Osteoblast (primary cell): ENCODE measurements at regions not wholly inside any gene's neighbourhood (a gene's known extent, or its start where the extent isn't known, plus 50 kb on each side); places are given as distances from the start of the nearest gene placed in this dataset.

ENCODE experiments used
- DNase-seq: peaks from one replicate; pipeline ENCODE4 v3.0.0; 2011; ENCODE audit warnings: low spot score, mixed read lengths; ENCODE audit not compliant: insufficient read length; ENCODE audit errors: missing footprints
- H2AFZ ChIP-seq: 2 replicates; pipeline ENCODE4 v1.6.0; 2011; ENCODE audit warnings: mild to moderate bottlenecking, low read length
- H3K27ac ChIP-seq: 2 replicates; pipeline ENCODE4 v1.5.1; 2011; ENCODE audit warnings: mild to moderate bottlenecking, low read depth, low read length, moderate library complexity
- H3K27me3 ChIP-seq: 2 replicates; pipeline ENCODE4 v1.6.0; 2012; ENCODE audit warnings: mild to moderate bottlenecking, control low read depth, inconsistent platforms, low read length, moderate library complexity; ENCODE audit not compliant: insufficient read depth
- H3K36me3 ChIP-seq: 2 replicates; pipeline ENCODE4 v1.5.1; 2011; ENCODE audit warnings: mild to moderate bottlenecking, low read length, control low read depth, moderate library complexity; ENCODE audit not compliant: insufficient read depth
- H3K4me1 ChIP-seq: 2 replicates; pipeline ENCODE4 v1.5.1; 2011; ENCODE audit warnings: mild to moderate bottlenecking, low read length, control low read depth, moderate library complexity; ENCODE audit not compliant: insufficient read depth
- H3K4me2 ChIP-seq: 2 replicates; pipeline ENCODE4 v1.6.0; 2011; ENCODE audit warnings: mild to moderate bottlenecking, low read length; ENCODE audit not compliant: insufficient read depth
- H3K4me3 ChIP-seq: fragments of 200-600 bp; sonication (generic); 3 replicates; pipeline ENCODE4 v1.5.1; 2012; ENCODE audit warnings: mild to moderate bottlenecking, low read length, inconsistent platforms; ENCODE audit not compliant: insufficient read depth
- H3K79me2 ChIP-seq: 2 replicates; pipeline ENCODE4 v1.6.0; 2012; ENCODE audit warnings: mild to moderate bottlenecking, low read length, control low read depth, inconsistent platforms; ENCODE audit not compliant: insufficient read depth
- H3K9me3 ChIP-seq: 2 replicates; pipeline ENCODE4 v1.5.1; 2011; ENCODE audit warnings: low read depth, low read length, control low read depth
- H4K20me1 ChIP-seq: 2 replicates; pipeline ENCODE4 v1.6.0; 2012; ENCODE audit warnings: mild to moderate bottlenecking, low read length, control low read depth; ENCODE audit not compliant: insufficient read depth
- TF ChIP-seq, protein P1 (sequence below): IDR thresholded peaks from 2 replicates; pipeline ENCODE4 v1.5.1; 2011; ENCODE audit warnings: mild to moderate bottlenecking, low read depth, low read length, moderate library complexity; ENCODE audit errors: extremely low read depth

DNA sequence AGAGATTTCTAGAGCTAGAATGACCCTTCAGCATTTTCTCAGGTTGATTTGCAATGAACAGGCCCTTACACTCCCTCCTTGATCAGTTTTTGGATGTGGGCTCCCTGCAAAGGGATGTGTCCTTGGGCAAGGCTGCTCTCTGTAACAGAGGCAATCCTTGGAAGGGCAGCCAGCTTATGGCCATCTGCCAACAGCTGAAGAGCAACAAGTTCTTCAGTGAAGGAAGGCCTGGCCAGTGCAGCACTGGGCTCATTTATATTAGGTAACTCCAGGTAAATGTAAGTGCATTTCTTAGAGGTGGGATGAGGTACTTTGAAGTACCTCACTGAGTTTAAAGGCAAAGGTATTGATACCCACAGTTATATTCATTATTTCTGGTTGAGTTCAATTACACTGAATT is 114.3 kb upstream of the KCNJ16 start:
- DNase-seq: no peak
- H2AFZ ChIP-seq: no peak overlapping the region
- no peak overlapping the region for H3K27ac ChIP-seq
- H3K4me1 ChIP-seq: no peaks in the 10 kb centered on the region
- TF ChIP-seq, protein P1, sequence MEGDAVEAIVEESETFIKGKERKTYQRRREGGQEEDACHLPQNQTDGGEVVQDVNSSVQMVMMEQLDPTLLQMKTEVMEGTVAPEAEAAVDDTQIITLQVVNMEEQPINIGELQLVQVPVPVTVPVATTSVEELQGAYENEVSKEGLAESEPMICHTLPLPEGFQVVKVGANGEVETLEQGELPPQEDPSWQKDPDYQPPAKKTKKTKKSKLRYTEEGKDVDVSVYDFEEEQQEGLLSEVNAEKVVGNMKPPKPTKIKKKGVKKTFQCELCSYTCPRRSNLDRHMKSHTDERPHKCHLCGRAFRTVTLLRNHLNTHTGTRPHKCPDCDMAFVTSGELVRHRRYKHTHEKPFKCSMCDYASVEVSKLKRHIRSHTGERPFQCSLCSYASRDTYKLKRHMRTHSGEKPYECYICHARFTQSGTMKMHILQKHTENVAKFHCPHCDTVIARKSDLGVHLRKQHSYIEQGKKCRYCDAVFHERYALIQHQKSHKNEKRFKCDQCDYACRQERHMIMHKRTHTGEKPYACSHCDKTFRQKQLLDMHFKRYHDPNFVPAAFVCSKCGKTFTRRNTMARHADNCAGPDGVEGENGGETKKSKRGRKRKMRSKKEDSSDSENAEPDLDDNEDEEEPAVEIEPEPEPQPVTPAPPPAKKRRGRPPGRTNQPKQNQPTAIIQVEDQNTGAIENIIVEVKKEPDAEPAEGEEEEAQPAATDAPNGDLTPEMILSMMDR: no peak
- no peak overlapping the region for H3K4me2 ChIP-seq
- H3K4me3 ChIP-seq: no peak overlapping the region
- H4K20me1 ChIP-seq: no peaks in the 10 kb centered on the region
- H3K27me3 ChIP-seq: peaks cover 18% of the 10 kb centered on the region
- H3K36me3 ChIP-seq: no peaks in the 10 kb centered on the region
- no peaks in the 10 kb centered on the region for H3K79me2 ChIP-seq
- peaks cover 5% of the 10 kb centered on the region for H3K9me3 ChIP-seq

DNA sequence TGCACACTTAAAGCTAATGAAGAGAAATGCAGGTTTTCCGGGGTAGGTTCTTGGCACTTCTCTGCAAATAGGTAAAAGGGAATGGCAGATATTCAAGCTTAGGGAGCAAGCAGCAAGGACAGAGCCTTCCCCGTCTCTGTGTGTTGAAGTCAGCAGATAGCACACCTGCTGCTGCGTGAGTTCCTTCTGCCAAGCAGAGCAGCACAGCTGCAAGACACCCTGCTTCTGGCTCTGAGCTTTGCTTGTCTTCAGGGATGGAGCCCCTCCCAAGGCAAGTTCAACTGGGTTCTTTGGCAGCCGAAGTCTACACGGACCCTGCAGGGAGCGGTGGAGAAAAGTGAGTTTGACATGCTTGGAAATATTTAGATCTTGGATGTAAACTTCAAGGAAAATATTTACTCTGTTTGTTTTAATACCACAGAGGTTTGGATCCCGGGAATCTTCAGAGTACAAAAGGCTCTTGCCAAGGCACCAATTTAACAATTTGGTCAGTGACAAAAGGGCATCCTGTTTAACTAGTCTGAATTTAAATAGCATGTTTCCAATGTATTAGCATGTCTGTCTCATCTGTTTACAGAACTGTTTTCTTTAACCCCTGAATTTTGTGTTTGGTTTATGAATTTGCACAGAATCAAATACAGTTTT is 113.4 kb upstream of the KCNJ16 start:
- no peak overlapping the region for H3K4me3 ChIP-seq
- peaks cover 18% of the 10 kb centered on the region for H3K27me3 ChIP-seq
- H3K27ac ChIP-seq: no peak overlapping the region
- no peak overlapping the region for H2AFZ ChIP-seq
- no peaks in the 10 kb centered on the region for H3K4me1 ChIP-seq
- TF ChIP-seq, protein P1: no peak
- H3K9me3 ChIP-seq: peaks cover 5% of the 10 kb centered on the region
- no peaks in the 10 kb centered on the region for H3K36me3 ChIP-seq
- H3K4me2 ChIP-seq: no peak overlapping the region
- DNase-seq: no peak
- no peaks in the 10 kb centered on the region for H4K20me1 ChIP-seq
- no peaks in the 10 kb centered on the region for H3K79me2 ChIP-seq

DNA sequence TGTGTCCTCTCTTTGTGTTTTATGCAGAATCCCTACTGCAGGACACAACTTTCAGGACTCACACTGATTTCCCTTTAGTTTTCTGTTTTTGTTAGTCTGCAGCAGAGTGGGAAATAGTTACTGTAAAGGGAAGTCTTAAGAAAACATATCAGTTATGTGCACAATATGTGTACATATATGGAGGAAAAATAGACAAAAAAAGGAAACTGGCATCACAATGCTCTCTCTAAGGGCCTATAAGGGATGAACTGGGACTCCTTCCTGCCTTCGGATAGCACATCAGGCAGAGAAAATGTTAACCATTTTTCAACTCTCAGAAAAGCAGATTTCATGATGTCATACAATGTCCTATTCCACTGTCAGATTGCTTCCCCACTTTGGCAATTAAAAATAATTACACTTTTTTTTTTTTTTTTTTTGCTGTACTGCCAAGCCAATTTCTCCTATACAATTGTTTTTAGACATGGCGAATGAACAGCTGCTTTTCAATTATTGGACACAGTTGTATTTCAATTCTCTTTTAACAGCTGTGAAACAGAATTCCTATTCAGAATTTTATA is 112.5 kb upstream of the KCNJ16 start:
- Histone ChIP-seq H3K27ac (no peak overlapping the region), H3K36me3 (no peaks in the 10 kb centered on the region), H3K9me3 (peaks cover 5% of the 10 kb centered on the region), H3K79me2 (no peaks in the 10 kb centered on the region), H4K20me1 (no peaks in the 10 kb centered on the region), H3K4me3 (no peak overlapping the region), H3K4me2 (no peak overlapping the region), H3K4me1 (no peaks in the 10 kb centered on the region), H3K27me3 (peaks cover 18% of the 10 kb centered on the region), H2AFZ (no peak overlapping the region)
- no peak for DNase-seq
- TF ChIP-seq, protein P1: no peak

DNA sequence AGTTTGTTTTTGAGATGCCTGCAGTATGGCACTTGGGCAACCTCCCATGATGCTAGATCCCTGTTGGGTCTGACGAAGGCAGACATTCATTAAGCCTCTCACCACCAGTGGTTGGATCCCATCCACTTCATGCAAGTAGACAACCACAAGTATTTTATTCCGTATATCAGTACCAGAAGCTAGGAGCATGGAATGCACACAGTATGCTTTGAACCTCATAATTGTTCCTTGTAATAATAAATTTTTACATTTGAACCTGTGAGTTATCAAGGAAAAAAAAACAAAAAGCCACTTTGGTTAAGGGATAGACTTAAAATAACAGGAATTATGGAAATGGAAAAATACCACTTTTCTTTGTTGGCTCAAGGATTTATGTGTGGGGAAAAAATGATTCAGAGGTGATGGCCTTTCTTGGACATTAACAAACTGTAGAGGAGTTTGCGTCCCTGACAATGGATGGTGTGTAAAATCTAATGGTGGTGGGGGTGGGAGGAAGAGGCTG is 107.1 kb upstream of the KCNJ16 start:
- H3K9me3 ChIP-seq: peaks cover 5% of the 10 kb centered on the region
- H3K79me2 ChIP-seq: no peaks in the 10 kb centered on the region
- H3K4me1 ChIP-seq: no peaks in the 10 kb centered on the region
- no peaks in the 10 kb centered on the region for H3K27me3 ChIP-seq
- H3K27ac ChIP-seq: peak overlapping the region; percentile 80
- no peaks in the 10 kb centered on the region for H4K20me1 ChIP-seq
- no peak overlapping the region for H3K4me2 ChIP-seq
- no peaks in the 10 kb centered on the region for H3K36me3 ChIP-seq
- no peak overlapping the region for H2AFZ ChIP-seq
- DNase-seq: peak; percentile 72
- TF ChIP-seq, protein P1: no peak
- no peak overlapping the region for H3K4me3 ChIP-seq
